ENCODE measurements at regions not wholly inside any gene's neighbourhood (a gene's known extent, or its start where the extent isn't known, plus 50 kb on each side); places are given as distances from the start of the nearest gene placed in this dataset.

DNA sequence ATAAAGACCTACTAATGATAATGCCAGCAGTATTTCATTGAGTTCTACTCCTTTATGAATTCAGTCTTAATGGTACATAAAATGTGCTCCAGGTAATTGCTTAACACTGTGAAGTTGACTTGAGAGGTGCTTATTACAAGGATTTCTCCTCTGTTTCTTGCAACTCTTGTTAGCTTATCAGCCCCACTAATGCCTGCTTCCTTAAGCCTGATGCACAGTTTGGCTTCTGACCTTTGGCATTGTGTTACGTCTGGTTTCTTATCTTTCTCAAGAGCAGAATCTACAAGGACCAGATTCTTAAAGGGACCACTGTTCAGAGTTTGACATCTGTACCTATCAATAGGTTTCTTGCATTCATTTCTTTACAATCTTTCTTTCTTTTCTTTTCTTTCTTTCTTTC, 223.9 kb upstream of the CWC22 start:
- TF ChIP-seq EZH2 (IDR thresholded peaks at IDR 0.05; ENCODE audit: insufficient read depth, poor library complexity, severe bottlenecking), result no peak
- TF ChIP-seq EZH2phosphoT487 (IDR thresholded peaks at IDR 0.05; ENCODE audit: insufficient read depth, low read depth), result no peak
